ENCODE measurements at regions not wholly inside any gene's neighbourhood (a gene's known extent, or its start where the extent isn't known, plus 50 kb on each side); places are given as distances from the start of the nearest gene placed in this dataset.

DNA sequence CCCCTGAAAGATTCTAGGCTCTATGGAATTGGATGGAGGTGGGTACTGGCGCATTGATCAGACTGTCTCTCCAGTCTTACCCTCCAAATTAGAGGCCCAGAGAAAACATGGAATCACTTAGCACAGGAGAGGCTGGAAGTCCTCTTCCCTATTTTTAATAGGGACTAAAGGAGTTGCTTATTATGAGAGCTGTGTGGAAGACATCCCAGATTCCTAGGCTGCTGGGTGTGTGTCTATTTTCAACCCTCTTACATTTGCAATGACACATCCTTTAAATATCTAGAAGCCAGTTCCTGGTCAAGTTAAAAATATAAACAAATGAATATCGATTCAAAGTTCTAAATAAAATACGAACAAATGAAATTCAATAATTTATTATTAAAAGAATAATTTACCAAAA is 58.3 kb upstream of the ARID2 start:
- peaks cover 28% of the 10 kb centered on the region for H3K4me1 ChIP-seq
- 0 out of 2 replicates have a peak overlapping the region, but pooled peaks have one; percentile 51 for H3K4me2 ChIP-seq
- H4K20me1 ChIP-seq, result no peaks in the 10 kb centered on the region
- H3K27ac ChIP-seq, result no peak overlapping the region
- H3K9me3 ChIP-seq, result no peaks in the 10 kb centered on the region
- no peaks in the 10 kb centered on the region for H3K36me3 ChIP-seq
- TF ChIP-seq Cebpa-rat (IDR thresholded peaks at IDR 0.05), result no peak
- no peaks in the 10 kb centered on the region for H3K27me3 ChIP-seq
- H3K9ac ChIP-seq, result no peak overlapping the region
- H3K4me3 ChIP-seq, result no peak overlapping the region

DNA sequence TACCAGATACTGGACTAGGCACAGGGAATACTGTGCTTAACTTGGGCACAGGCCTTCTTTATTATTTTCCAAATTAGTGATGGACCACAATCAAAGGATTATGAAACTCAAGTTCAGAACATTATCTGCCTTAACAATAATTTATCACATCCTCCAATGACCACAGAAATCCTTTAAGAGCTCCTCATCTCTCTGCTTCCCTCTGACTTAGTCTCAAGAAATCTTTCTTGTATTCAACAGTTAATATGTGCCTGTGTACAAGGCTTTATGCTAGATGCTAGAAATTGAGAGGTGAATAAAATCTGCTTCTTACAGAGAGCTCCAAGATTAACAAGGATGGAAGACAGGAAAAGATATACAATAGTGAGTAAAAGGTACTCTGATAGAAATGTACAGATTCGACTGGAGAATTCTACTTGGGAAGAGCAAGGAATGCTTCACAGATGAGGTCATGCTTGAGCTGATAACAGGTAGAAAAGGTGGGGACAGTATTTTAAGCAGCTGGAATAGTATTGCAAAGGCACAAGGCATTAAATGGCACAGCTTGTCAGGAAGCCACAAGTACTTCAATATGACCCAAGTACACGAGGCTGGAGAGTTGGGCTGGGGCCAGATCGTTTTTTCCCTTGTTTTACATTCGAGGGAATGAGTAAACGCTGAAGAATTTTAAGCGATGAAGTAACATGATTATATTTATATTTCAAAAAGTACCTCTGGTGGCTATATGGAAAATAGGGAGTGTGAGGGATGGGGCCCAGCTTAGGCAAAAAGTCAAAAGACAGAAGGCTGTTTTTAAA is 55.1 kb upstream of the ARID2 start:
- Histone ChIP-seq H3K9ac (no peak overlapping the region), H3K27me3 (no peaks in the 10 kb centered on the region), H3K27ac (no peak overlapping the region), H3K4me2 (no peak overlapping the region), H3K4me3 (no peak overlapping the region), H4K20me1 (no peaks in the 10 kb centered on the region), H3K9me3 (no peaks in the 10 kb centered on the region), H3K36me3 (no peaks in the 10 kb centered on the region), H3K4me1 (peaks cover 19% of the 10 kb centered on the region)
- TF ChIP-seq Cebpa-rat (IDR thresholded peaks at IDR 0.05), result no peak

- H3K4me2 ChIP-seq, result no peak overlapping the region
- no peak for TF ChIP-seq Cebpa-rat (IDR thresholded peaks at IDR 0.05)
- no peak overlapping the region for H3K4me3 ChIP-seq
- no peak overlapping the region for H3K9ac ChIP-seq
- no peaks in the 10 kb centered on the region for H3K27me3 ChIP-seq
- H4K20me1 ChIP-seq, result no peaks in the 10 kb centered on the region
- H3K9me3 ChIP-seq, result no peaks in the 10 kb centered on the region
- H3K27ac ChIP-seq, result no peak overlapping the region
- H3K36me3 ChIP-seq, result no peaks in the 10 kb centered on the region
- H3K4me1 ChIP-seq, result peaks cover 7% of the 10 kb centered on the region
Measured at GRCh38 chr12:45675534-45675933, 54.0 kb upstream of the ARID2 start.

Data from BLaER1 (cell line).